ENCODE measurements at regions not wholly inside any gene's neighbourhood (a gene's known extent, or its start where the extent isn't known, plus 50 kb on each side); places are given as distances from the start of the nearest gene placed in this dataset.

GRCh38 chr3:177749836-177750235, 552.6 kb upstream of the TBL1XR1 start:
- no peak for TF ChIP-seq PLRG1 (conservative IDR thresholded peaks at IDR 0.05)
- TF ChIP-seq ZNF768 (CRISPR knock-in tag; IDR thresholded peaks at IDR 0.05), result no peak
- TF ChIP-seq ZKSCAN8 (CRISPR knock-in tag; IDR thresholded peaks at IDR 0.05; ENCODE audit: borderline replicate concordance), result no peak
- TF ChIP-seq KLF6 (CRISPR knock-in tag; IDR thresholded peaks at IDR 0.05), result no peak
- no peak for TF ChIP-seq ZNF567 (CRISPR knock-in tag; IDR thresholded peaks at IDR 0.05; ENCODE audit: borderline replicate concordance)
- no peak for TF ChIP-seq GFI1 (CRISPR knock-in tag; IDR thresholded peaks at IDR 0.05; ENCODE audit: borderline replicate concordance)
- no peak for TF ChIP-seq ZSCAN9 (CRISPR knock-in tag; IDR thresholded peaks at IDR 0.05; ENCODE audit: borderline replicate concordance)
- TF ChIP-seq RBM39 (IDR thresholded peaks at IDR 0.05; ENCODE audit: low read depth, low read length, poor library complexity, severe bottlenecking), result no peak
- TF ChIP-seq ZNF234 (CRISPR knock-in tag; conservative IDR thresholded peaks at IDR 0.05), result no peak
- TF ChIP-seq HNRNPL (IDR thresholded peaks at IDR 0.05; ENCODE audit: low read depth, low read length), result no peak
- TF ChIP-seq ZNF17 (CRISPR knock-in tag; IDR thresholded peaks at IDR 0.05), result no peak
- no peak for TF ChIP-seq ZNF484 (CRISPR knock-in tag; IDR thresholded peaks at IDR 0.05; ENCODE audit: borderline replicate concordance, low read depth)
- TF ChIP-seq ZBTB38 (CRISPR knock-in tag; IDR thresholded peaks at IDR 0.05), result no peak
- no peak for TF ChIP-seq ZNF34 (CRISPR knock-in tag; IDR thresholded peaks at IDR 0.05; ENCODE audit: borderline replicate concordance)
- no peak for TF ChIP-seq ZNF556 (CRISPR knock-in tag; IDR thresholded peaks at IDR 0.05; ENCODE audit: borderline replicate concordance)
- TF ChIP-seq RFX3 (CRISPR knock-in tag; IDR thresholded peaks at IDR 0.05), result no peak
- TF ChIP-seq IRF1 (CRISPR knock-in tag; IDR thresholded peaks at IDR 0.05; ENCODE audit: low read depth), result no peak
- TF ChIP-seq EHMT2 (IDR thresholded peaks at IDR 0.05; ENCODE audit: borderline replicate concordance, low read depth, low read length), result no peak
- ATAC-seq (no peak), DNase-seq (ENCODE audit: low spot score) (no peak), FAIRE-seq (no peak)
- Histone ChIP-seq H3K27me3 (ENCODE audit: control insufficient read depth in 1 of 2, insufficient read depth in 2 of 2, low read length in 2 of 2) (no peaks in the 10 kb centered on the region), H3K4me3 (replicated peaks in 1 of 3; ENCODE audit: insufficient read depth in 1 of 3, low read depth in 2 of 3, low read length in 3 of 3) (no peak overlapping the region), H3K4me1 (ENCODE audit: insufficient read depth, low read length) (no peaks in the 10 kb centered on the region), H2AFZ (ENCODE audit: low read length) (no peak overlapping the region), H3K4me2 (ENCODE audit: low read depth, low read length) (no peak overlapping the region), H3K27ac (ENCODE audit: extremely low read length, insufficient read depth, low read length) (no peak overlapping the region), H4K20me1 (ENCODE audit: insufficient read depth, low read length) (no peaks in the 10 kb centered on the region), H3K36me3 (replicated peaks in 1 of 2; ENCODE audit: control insufficient read depth in 1 of 2, insufficient read depth in 2 of 2, low read length in 2 of 2) (no peaks in the 10 kb centered on the region), H3K9me3 (ENCODE audit: low read length) (no peaks in the 10 kb centered on the region), H3K9ac (ENCODE audit: insufficient read depth, low read depth, low read length) (no peak overlapping the region), H3K79me2 (ENCODE audit: insufficient read depth, low read length) (no peaks in the 10 kb centered on the region)
- WGBS (ENCODE audit: low lambda C conversion rate), result 4% methylated on average over 1 of the region's 1 CpG
- in situ Hi-C loops (cut with HindIII; ENCODE audit: extremely low pct_ligation_motif_present, low pct_unique_long_range_greater_than_20kb) (no loop called here), intact Hi-C loops (cut with micrococcal nuclease; ENCODE audit: unreplicated experiment) (no loop called here)
- ChIA-PET POLR2A (no interaction called here), CTCF (ENCODE audit: low intra/inter-chr PET ratio, low total read pairs) (no interaction called here)
- no TSS peak for BruUV-seq (replicated peaks)
